HEK293 (cell line): ENCODE measurements at regions not wholly inside any gene's neighbourhood (a gene's known extent, or its start where the extent isn't known, plus 50 kb on each side); places are given as distances from the start of the nearest gene placed in this dataset.

ENCODE experiments used
- REST ChIP-seq: fragments of 450-650 bp; formaldehyde crosslinking; IDR thresholded peaks from 2 replicates; pipeline ENCODE4 v1.5.1; 2016; ENCODE audit warnings: missing biosample characterization, missing genetic modification characterization
- YY2 ChIP-seq: fragments of 450-650 bp; formaldehyde crosslinking; IDR thresholded peaks from 2 replicates; pipeline ENCODE4 v1.5.1; 2016; ENCODE audit warnings: missing biosample characterization, missing genetic modification characterization
- ZNF248 ChIP-seq: fragments of 450-650 bp; formaldehyde crosslinking; IDR thresholded peaks from 2 replicates; pipeline ENCODE4 v1.5.1; 2017; ENCODE audit warnings: missing biosample characterization, missing genetic modification characterization
- ZNF645 ChIP-seq: fragments of 450-650 bp; formaldehyde crosslinking; IDR thresholded peaks from 2 replicates; pipeline ENCODE4; 2016; ENCODE audit warnings: missing biosample characterization, missing genetic modification characterization
- ZNF837 ChIP-seq: fragments of 450-650 bp; formaldehyde crosslinking; IDR thresholded peaks from 2 replicates; pipeline ENCODE4 v1.5.1; 2016; ENCODE audit warnings: missing biosample characterization, missing genetic modification characterization

GRCh38 chr5:155309021-155309746 is 295.6 kb downstream of the KIF4B start:
- no peak for TF ChIP-seq ZNF248 (tag by site-specific recombination)
- TF ChIP-seq YY2 (tag by site-specific recombination): no peak
- no peak for TF ChIP-seq ZNF837
- TF ChIP-seq REST (tag by site-specific recombination): no peak
- TF ChIP-seq ZNF645 (tag by site-specific recombination): no peak
